ENCODE measurements at regions not wholly inside any gene's neighbourhood (a gene's known extent, or its start where the extent isn't known, plus 50 kb on each side); places are given as distances from the start of the nearest gene placed in this dataset.

GRCh38 chr3:87349833-87350232 lies 73.4 kb upstream of the POU1F1 start:
- Histone ChIP-seq H3K4me3 (ENCODE audit: low read length, poor library complexity, severe bottlenecking) (no peak overlapping the region), H3K4me1 (ENCODE audit: insufficient read depth, low read length, poor library complexity, severe bottlenecking) (no peaks in the 10 kb centered on the region), H4K20me1 (ENCODE audit: insufficient read depth, low read length, poor library complexity, severe bottlenecking) (no peaks in the 10 kb centered on the region), H3K79me2 (ENCODE audit: insufficient read depth, low read length) (no peaks in the 10 kb centered on the region), H3K36me3 (ENCODE audit: insufficient read depth, low read length) (no peaks in the 10 kb centered on the region), H3K4me2 (ENCODE audit: low read depth, low read length, poor library complexity, severe bottlenecking) (no peak overlapping the region), H3K9ac (ENCODE audit: low read depth, low read length, poor library complexity, severe bottlenecking) (no peak overlapping the region), H2AFZ (ENCODE audit: low read length) (no peak overlapping the region), H3K27me3 (ENCODE audit: insufficient read depth, low read length, poor library complexity, severe bottlenecking) (no peaks in the 10 kb centered on the region), H3F3A (ENCODE audit: low read depth) (no peaks in the 10 kb centered on the region), H3K9me2 (replicated peaks; ENCODE audit: low read depth, low read length) (no peaks in the 10 kb centered on the region), H3K9me3 (ENCODE audit: insufficient read depth, low read depth, low read length) (no peaks in the 10 kb centered on the region)
- TF ChIP-seq CTCF (conservative IDR thresholded peaks at IDR 0.05; ENCODE audit: low read length) = no peak
- TF ChIP-seq EZH2phosphoT487 (IDR thresholded peaks at IDR 0.05; ENCODE audit: borderline replicate concordance) = no peak

- Histone ChIP-seq H3K27me3 (ENCODE audit: insufficient read depth, low read length, poor library complexity, severe bottlenecking) (no peaks in the 10 kb centered on the region), H3K9me3 (ENCODE audit: insufficient read depth, low read depth, low read length) (no peaks in the 10 kb centered on the region), H3K36me3 (ENCODE audit: insufficient read depth, low read length) (no peaks in the 10 kb centered on the region), H3K79me2 (ENCODE audit: insufficient read depth, low read length) (no peaks in the 10 kb centered on the region), H3K4me1 (ENCODE audit: insufficient read depth, low read length, poor library complexity, severe bottlenecking) (no peaks in the 10 kb centered on the region), H3F3A (ENCODE audit: low read depth) (no peaks in the 10 kb centered on the region), H3K4me3 (ENCODE audit: low read length, poor library complexity, severe bottlenecking) (no peak overlapping the region), H4K20me1 (ENCODE audit: insufficient read depth, low read length, poor library complexity, severe bottlenecking) (no peaks in the 10 kb centered on the region), H3K9me2 (replicated peaks; ENCODE audit: low read depth, low read length) (no peaks in the 10 kb centered on the region), H3K9ac (ENCODE audit: low read depth, low read length, poor library complexity, severe bottlenecking) (no peak overlapping the region), H2AFZ (ENCODE audit: low read length) (no peak overlapping the region), H3K4me2 (ENCODE audit: low read depth, low read length, poor library complexity, severe bottlenecking) (no peak overlapping the region)
- TF ChIP-seq CTCF (conservative IDR thresholded peaks at IDR 0.05; ENCODE audit: low read length) = no peak
- TF ChIP-seq EZH2phosphoT487 (IDR thresholded peaks at IDR 0.05; ENCODE audit: borderline replicate concordance) = no peak
These were observed 60.4 kb upstream of the POU1F1 start for GRCh38 chr3:87336761-87337160.

GRCh38 chr3:87335931-87336330 lies 59.5 kb upstream of the POU1F1 start:
- Histone ChIP-seq H3K36me3 (ENCODE audit: insufficient read depth, low read length) (no peaks in the 10 kb centered on the region), H3K79me2 (ENCODE audit: insufficient read depth, low read length) (no peaks in the 10 kb centered on the region), H3K9ac (ENCODE audit: low read depth, low read length, poor library complexity, severe bottlenecking) (no peak overlapping the region), H3K27me3 (ENCODE audit: insufficient read depth, low read length, poor library complexity, severe bottlenecking) (no peaks in the 10 kb centered on the region), H4K20me1 (ENCODE audit: insufficient read depth, low read length, poor library complexity, severe bottlenecking) (no peaks in the 10 kb centered on the region), H2AFZ (ENCODE audit: low read length) (no peak overlapping the region), H3K4me2 (ENCODE audit: low read depth, low read length, poor library complexity, severe bottlenecking) (no peak overlapping the region), H3K4me3 (ENCODE audit: low read length, poor library complexity, severe bottlenecking) (no peak overlapping the region), H3K9me2 (replicated peaks; ENCODE audit: low read depth, low read length) (no peaks in the 10 kb centered on the region), H3K4me1 (ENCODE audit: insufficient read depth, low read length, poor library complexity, severe bottlenecking) (no peaks in the 10 kb centered on the region), H3F3A (ENCODE audit: low read depth) (no peaks in the 10 kb centered on the region), H3K9me3 (ENCODE audit: insufficient read depth, low read depth, low read length) (no peaks in the 10 kb centered on the region)
- TF ChIP-seq CTCF (conservative IDR thresholded peaks at IDR 0.05; ENCODE audit: low read length) = no peak
- TF ChIP-seq EZH2phosphoT487 (IDR thresholded peaks at IDR 0.05; ENCODE audit: borderline replicate concordance) = no peak
